ENCODE measurements at regions not wholly inside any gene's neighbourhood (a gene's known extent, or its start where the extent isn't known, plus 50 kb on each side); places are given as distances from the start of the nearest gene placed in this dataset.

DNA sequence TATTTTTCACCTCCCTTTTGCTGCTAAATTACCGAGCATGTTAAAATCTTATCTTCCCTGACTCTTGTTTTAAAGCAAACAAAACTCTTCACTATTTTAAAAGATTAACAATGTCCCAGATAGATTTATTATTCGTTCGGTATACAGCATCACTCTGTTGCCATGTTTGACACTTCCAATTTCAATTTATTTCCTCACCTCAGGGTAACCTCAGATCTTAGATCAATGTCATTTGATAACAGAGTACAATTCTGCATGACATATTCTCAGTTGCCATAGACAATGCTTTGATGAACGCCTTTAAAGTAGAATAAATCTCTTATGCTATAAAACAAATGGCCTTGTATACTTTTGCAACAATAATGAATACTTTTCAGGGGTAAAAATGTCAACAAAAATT is 1078.1 kb upstream of the IGFBP7 start:
- DNase-seq (no peak), ATAC-seq (no peak)
- TF ChIP-seq, protein P1, sequence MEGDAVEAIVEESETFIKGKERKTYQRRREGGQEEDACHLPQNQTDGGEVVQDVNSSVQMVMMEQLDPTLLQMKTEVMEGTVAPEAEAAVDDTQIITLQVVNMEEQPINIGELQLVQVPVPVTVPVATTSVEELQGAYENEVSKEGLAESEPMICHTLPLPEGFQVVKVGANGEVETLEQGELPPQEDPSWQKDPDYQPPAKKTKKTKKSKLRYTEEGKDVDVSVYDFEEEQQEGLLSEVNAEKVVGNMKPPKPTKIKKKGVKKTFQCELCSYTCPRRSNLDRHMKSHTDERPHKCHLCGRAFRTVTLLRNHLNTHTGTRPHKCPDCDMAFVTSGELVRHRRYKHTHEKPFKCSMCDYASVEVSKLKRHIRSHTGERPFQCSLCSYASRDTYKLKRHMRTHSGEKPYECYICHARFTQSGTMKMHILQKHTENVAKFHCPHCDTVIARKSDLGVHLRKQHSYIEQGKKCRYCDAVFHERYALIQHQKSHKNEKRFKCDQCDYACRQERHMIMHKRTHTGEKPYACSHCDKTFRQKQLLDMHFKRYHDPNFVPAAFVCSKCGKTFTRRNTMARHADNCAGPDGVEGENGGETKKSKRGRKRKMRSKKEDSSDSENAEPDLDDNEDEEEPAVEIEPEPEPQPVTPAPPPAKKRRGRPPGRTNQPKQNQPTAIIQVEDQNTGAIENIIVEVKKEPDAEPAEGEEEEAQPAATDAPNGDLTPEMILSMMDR (IDR thresholded peaks at IDR 0.05): no peak
- Histone ChIP-seq H3K4me1 (ENCODE audit: low read depth) (no peaks in the 10 kb centered on the region), H3K4me3 (no peak overlapping the region), H3K9me3 (peaks cover 7% of the 10 kb centered on the region), H3K36me3 (ENCODE audit: low read depth) (no peaks in the 10 kb centered on the region)
- intact Hi-C loops (cut with DNase I, micrococcal nuclease): no loop called here

- no peaks in the 10 kb centered on the region for H3K4me1 ChIP-seq (ENCODE audit: low read depth)
- H3K9me3 ChIP-seq: no peaks in the 10 kb centered on the region
- DNase-seq (no peak), ATAC-seq (no peak)
- TF ChIP-seq, protein P1 (IDR thresholded peaks at IDR 0.05): no peak
- H3K4me3 ChIP-seq: no peak overlapping the region
- intact Hi-C loops (cut with DNase I, micrococcal nuclease): no loop called here
- no peaks in the 10 kb centered on the region for H3K36me3 ChIP-seq (ENCODE audit: low read depth)
These were observed 1064.8 kb upstream of the IGFBP7 start for GRCh38 chr4:58175024-58175423.

DNA sequence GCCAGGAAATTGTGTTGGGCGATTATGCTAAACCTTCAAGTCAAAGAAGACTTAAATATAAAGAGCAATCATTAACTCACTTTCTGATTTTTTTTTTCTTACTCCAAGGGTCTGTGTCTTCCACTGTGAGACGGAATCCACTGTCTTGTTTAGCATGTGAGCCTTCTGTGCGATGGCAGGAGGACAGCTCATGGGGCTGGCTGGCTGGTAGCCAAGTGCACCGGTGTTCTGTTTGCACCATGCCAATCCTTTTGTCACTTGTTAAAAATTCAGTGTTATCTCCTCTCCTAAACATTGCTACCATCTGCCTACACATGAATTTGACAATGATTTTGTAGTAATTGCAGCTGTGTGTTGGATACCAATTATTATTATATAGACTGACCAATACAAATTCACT is 1056.3 kb upstream of the IGFBP7 start:
- H3K4me1 ChIP-seq (ENCODE audit: low read depth): no peaks in the 10 kb centered on the region
- ATAC-seq: no peak
- no peaks in the 10 kb centered on the region for H3K36me3 ChIP-seq (ENCODE audit: low read depth)
- H3K4me3 ChIP-seq: no peak overlapping the region
- DNase-seq: no peak
- H3K9me3 ChIP-seq: no peaks in the 10 kb centered on the region
- intact Hi-C loops (cut with DNase I, micrococcal nuclease): no loop called here
- TF ChIP-seq, protein P1 (IDR thresholded peaks at IDR 0.05): no peak

GRCh38 chr4:58163156-58163555 is 1053.0 kb upstream of the IGFBP7 start:
- no peaks in the 10 kb centered on the region for H3K36me3 ChIP-seq (ENCODE audit: low read depth)
- TF ChIP-seq, protein P1 (IDR thresholded peaks at IDR 0.05): no peak
- DNase-seq (peak in 1 of 3 donors; percentile 1), ATAC-seq (no peak)
- H3K9me3 ChIP-seq: no peaks in the 10 kb centered on the region
- H3K4me1 ChIP-seq (ENCODE audit: low read depth): no peaks in the 10 kb centered on the region
- H3K4me3 ChIP-seq: no peak overlapping the region
- intact Hi-C loops (cut with DNase I, micrococcal nuclease): no loop called here

- no peaks in the 10 kb centered on the region for H3K4me1 ChIP-seq (ENCODE audit: low read depth)
- intact Hi-C loops (cut with DNase I, micrococcal nuclease): no loop called here
- H3K4me3 ChIP-seq: no peak overlapping the region
- H3K36me3 ChIP-seq (ENCODE audit: low read depth): no peaks in the 10 kb centered on the region
- DNase-seq (no peak), ATAC-seq (no peak)
- H3K9me3 ChIP-seq: no peaks in the 10 kb centered on the region
- TF ChIP-seq, protein P1 (IDR thresholded peaks at IDR 0.05): no peak
These were observed 1039.4 kb upstream of the IGFBP7 start for GRCh38 chr4:58149404-58150085.

GRCh38 chr4:58144721-58145120 is 1034.5 kb upstream of the IGFBP7 start:
- no peaks in the 10 kb centered on the region for H3K36me3 ChIP-seq (ENCODE audit: low read depth)
- TF ChIP-seq, protein P1 (IDR thresholded peaks at IDR 0.05): no peak
- H3K4me3 ChIP-seq: no peak overlapping the region
- intact Hi-C loops (cut with DNase I, micrococcal nuclease): no loop called here
- H3K9me3 ChIP-seq: no peaks in the 10 kb centered on the region
- no peak for ATAC-seq
- H3K4me1 ChIP-seq (ENCODE audit: low read depth): no peaks in the 10 kb centered on the region
- DNase-seq: no peak

Measured in mucosa of descending colon (tissue), 3 donors.